Chondrocyte (in vitro differentiated cells): ENCODE measurements at regions not wholly inside any gene's neighbourhood (a gene's known extent, or its start where the extent isn't known, plus 50 kb on each side); places are given as distances from the start of the nearest gene placed in this dataset.

Experiments used
- DNase-seq: peaks from one replicate; pipeline ENCODE4 v3.0.0; 2021; ENCODE audit warnings: mixed read lengths, low spot score
- H3K27ac Mint-ChIP-seq: one replicate; pipeline ENCODE4 v1.8.0; 2021; ENCODE audit warnings: mild to moderate bottlenecking, moderate library complexity, mixed read lengths; ENCODE audit not compliant: unreplicated experiment
- H3K27me3 Mint-ChIP-seq: 2 replicates; pipeline ENCODE4 v1.8.0; 2021; ENCODE audit warnings: low read depth, mixed read lengths
- H3K36me3 Mint-ChIP-seq: 2 replicates; pipeline ENCODE4 v1.8.0; 2021; ENCODE audit warnings: low read depth, mixed read lengths
- H3K4me1 Mint-ChIP-seq: 2 replicates; pipeline ENCODE4 v1.8.0; 2021; ENCODE audit warnings: low read depth, mild to moderate bottlenecking, mixed read lengths
- H3K4me3 Mint-ChIP-seq: one replicate; pipeline ENCODE4 v1.8.0; 2021; ENCODE audit warnings: mild to moderate bottlenecking, moderate library complexity, mixed read lengths; ENCODE audit not compliant: unreplicated experiment
- H3K9me3 Mint-ChIP-seq: 2 replicates; pipeline ENCODE4 v1.8.0; 2021; ENCODE audit warnings: low read depth, mixed read lengths
- TF ChIP-seq, protein P1 (sequence below): fragments of 200-600 bp; sonication (generic); IDR thresholded peaks from 2 replicates; pipeline ENCODE4 v1.5.0; 2021; ENCODE audit warnings: antibody characterized with exemption, mild to moderate bottlenecking, moderate library complexity

DNA sequence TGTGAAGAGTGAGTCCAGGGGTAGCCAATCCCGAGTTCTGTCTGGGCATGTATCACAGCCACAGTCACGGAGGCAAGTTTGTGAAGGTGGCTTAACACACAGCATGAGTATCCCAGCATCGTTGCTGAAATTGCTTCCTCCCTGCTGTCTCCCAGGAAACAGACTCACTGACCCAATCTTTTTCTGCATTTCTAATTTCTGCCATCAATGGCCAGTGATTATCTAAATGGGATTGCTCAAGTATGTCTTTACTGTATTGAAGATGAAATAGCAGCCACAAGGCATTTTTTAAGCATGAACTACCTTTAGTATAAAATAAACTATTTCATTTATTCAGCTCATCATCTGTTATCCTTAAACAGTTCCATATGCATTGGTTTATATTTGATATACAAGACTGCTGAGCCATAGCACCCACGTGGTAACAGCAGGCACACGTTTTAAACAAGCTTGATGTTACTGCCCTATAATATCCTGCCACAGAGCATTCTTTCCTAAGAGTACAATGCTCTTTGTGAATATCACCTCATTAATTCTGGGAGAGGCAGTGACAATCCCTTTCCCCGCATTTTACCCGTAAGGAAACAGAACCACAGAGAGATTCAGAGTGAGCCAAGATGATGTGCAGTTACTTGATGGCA is 276.6 kb upstream of the THBS1 start:
- Mint-ChIP-seq H3K36me3 (peaks cover 4% of the 10 kb centered on the region), H3K4me1 (peaks cover 44% of the 10 kb centered on the region), H3K27me3 (no peaks in the 10 kb centered on the region), H3K4me3 (no peak overlapping the region), H3K27ac (no peak overlapping the region), H3K9me3 (peaks cover 11% of the 10 kb centered on the region)
- DNase-seq: no peak
- TF ChIP-seq, protein P1, sequence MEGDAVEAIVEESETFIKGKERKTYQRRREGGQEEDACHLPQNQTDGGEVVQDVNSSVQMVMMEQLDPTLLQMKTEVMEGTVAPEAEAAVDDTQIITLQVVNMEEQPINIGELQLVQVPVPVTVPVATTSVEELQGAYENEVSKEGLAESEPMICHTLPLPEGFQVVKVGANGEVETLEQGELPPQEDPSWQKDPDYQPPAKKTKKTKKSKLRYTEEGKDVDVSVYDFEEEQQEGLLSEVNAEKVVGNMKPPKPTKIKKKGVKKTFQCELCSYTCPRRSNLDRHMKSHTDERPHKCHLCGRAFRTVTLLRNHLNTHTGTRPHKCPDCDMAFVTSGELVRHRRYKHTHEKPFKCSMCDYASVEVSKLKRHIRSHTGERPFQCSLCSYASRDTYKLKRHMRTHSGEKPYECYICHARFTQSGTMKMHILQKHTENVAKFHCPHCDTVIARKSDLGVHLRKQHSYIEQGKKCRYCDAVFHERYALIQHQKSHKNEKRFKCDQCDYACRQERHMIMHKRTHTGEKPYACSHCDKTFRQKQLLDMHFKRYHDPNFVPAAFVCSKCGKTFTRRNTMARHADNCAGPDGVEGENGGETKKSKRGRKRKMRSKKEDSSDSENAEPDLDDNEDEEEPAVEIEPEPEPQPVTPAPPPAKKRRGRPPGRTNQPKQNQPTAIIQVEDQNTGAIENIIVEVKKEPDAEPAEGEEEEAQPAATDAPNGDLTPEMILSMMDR: no peak

GRCh38 chr15:39304931-39305728 is 275.7 kb upstream of the THBS1 start:
- Mint-ChIP-seq H3K27ac (no peak overlapping the region), H3K27me3 (no peaks in the 10 kb centered on the region), H3K4me3 (no peak overlapping the region), H3K36me3 (peaks cover 4% of the 10 kb centered on the region), H3K4me1 (peaks cover 35% of the 10 kb centered on the region), H3K9me3 (peaks cover 11% of the 10 kb centered on the region)
- DNase-seq: no peak
- TF ChIP-seq, protein P1: no peak

DNA sequence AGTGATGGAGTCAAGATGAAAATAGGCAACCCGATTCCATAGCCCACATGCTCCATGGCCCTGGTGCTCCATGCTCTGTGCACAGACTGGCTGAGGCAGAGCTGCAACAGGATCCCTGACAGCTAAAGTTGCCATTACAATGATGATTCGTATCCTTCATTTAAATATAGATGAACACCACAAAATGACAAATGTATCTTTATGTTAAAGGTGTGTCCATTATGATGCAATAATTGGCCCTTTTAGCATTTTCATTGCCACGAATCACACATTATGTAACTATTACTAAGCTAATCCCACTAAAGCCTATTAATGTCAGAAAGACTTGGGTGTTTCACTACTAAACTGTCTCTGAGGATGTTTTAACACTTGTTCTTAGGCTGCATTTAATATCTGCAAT is 270.2 kb upstream of the THBS1 start:
- Mint-ChIP-seq H3K27ac (no peak overlapping the region), H3K9me3 (peaks cover 11% of the 10 kb centered on the region), H3K4me1 (peaks cover 6% of the 10 kb centered on the region), H3K36me3 (peaks cover 4% of the 10 kb centered on the region), H3K27me3 (no peaks in the 10 kb centered on the region), H3K4me3 (no peak overlapping the region)
- TF ChIP-seq, protein P1: no peak
- no peak for DNase-seq

DNA sequence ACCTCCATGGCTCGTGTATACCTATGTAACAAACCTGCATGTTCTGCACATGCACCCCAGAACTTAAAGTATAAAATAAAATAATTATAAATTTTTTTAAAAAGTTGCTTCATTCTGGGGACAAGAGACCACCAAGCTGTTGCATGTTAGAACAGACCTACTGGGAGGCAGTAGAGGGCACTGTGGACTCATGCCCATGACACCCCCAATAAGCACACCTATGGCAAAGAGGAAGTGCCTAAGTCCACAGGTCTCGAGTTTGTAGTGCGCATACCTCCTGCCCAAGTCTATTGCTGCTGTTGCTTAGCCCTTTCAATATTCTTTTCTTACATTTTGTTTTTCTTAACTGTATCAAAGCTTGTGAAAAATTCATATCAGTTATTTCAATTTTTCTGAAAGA is 267.9 kb upstream of the THBS1 start:
- Mint-ChIP-seq H3K4me3 (no peak overlapping the region), H3K27me3 (no peaks in the 10 kb centered on the region), H3K4me1 (peaks cover 27% of the 10 kb centered on the region), H3K36me3 (no peaks in the 10 kb centered on the region), H3K27ac (no peak overlapping the region), H3K9me3 (peaks cover 3% of the 10 kb centered on the region)
- TF ChIP-seq, protein P1: peak; percentile 42
- DNase-seq: no peak

- H3K27me3 Mint-ChIP-seq: no peaks in the 10 kb centered on the region
- TF ChIP-seq, protein P1: no peak
- H3K4me3 Mint-ChIP-seq: no peak overlapping the region
- DNase-seq: no peak
- peaks cover 3% of the 10 kb centered on the region for H3K9me3 Mint-ChIP-seq
- H3K4me1 Mint-ChIP-seq: peaks cover 31% of the 10 kb centered on the region
- H3K36me3 Mint-ChIP-seq: no peaks in the 10 kb centered on the region
- no peak overlapping the region for H3K27ac Mint-ChIP-seq
Observed at GRCh38 chr15:39313467-39313866, 267.4 kb upstream of the THBS1 start.
